ENCODE measurements at regions not wholly inside any gene's neighbourhood (a gene's known extent, or its start where the extent isn't known, plus 50 kb on each side); places are given as distances from the start of the nearest gene placed in this dataset.

- Histone ChIP-seq H3K27ac (no peak overlapping the region), H3K4me3 (replicated peaks in 1 of 3) (no peak overlapping the region), H3K4me1 (no peaks in the 10 kb centered on the region), H3K36me3 (no peaks in the 10 kb centered on the region), H3K27me3 (no peaks in the 10 kb centered on the region), H3K9me3 (no peaks in the 10 kb centered on the region)
- TF ChIP-seq, protein P1, sequence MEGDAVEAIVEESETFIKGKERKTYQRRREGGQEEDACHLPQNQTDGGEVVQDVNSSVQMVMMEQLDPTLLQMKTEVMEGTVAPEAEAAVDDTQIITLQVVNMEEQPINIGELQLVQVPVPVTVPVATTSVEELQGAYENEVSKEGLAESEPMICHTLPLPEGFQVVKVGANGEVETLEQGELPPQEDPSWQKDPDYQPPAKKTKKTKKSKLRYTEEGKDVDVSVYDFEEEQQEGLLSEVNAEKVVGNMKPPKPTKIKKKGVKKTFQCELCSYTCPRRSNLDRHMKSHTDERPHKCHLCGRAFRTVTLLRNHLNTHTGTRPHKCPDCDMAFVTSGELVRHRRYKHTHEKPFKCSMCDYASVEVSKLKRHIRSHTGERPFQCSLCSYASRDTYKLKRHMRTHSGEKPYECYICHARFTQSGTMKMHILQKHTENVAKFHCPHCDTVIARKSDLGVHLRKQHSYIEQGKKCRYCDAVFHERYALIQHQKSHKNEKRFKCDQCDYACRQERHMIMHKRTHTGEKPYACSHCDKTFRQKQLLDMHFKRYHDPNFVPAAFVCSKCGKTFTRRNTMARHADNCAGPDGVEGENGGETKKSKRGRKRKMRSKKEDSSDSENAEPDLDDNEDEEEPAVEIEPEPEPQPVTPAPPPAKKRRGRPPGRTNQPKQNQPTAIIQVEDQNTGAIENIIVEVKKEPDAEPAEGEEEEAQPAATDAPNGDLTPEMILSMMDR (IDR thresholded peaks at IDR 0.05), result no peak
- no peak for TF ChIP-seq POLR2A (IDR thresholded peaks at IDR 0.05)
- intact Hi-C loops (cut with DNase I), result no loop called here
- WGBS, 2 donors, result 80 to 87% methylated on average over 3 of the region's 3 CpGs
- no peak for DNase-seq
These were observed 383.2 kb upstream of the ADAMTS9 start for GRCh38 chr3:65070968-65071367.

DNA sequence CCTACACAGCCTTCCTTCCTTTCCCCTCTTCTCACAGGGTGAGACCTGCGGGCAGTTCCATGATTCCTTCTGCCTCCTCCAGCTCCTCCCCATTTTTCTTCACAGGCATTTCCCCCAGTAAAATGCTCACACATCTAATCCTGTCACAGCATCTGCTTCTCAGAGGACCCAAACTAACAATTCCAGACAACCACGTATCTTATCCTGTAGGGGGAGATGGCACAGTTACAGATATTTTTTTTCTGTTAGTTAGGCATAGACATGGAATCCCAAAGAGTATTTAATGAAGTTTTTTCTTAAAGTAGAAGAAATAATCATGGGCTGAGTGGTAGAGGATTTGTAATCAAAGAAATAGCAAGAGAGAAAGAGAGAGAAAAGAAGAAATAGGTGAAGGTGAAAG lies 373.1 kb upstream of the ADAMTS9 start:
- H3K4me1 ChIP-seq, result no peaks in the 10 kb centered on the region
- TF ChIP-seq, protein P1 (IDR thresholded peaks at IDR 0.05), result no peak
- no peak for TF ChIP-seq POLR2A (IDR thresholded peaks at IDR 0.05)
- no peak for DNase-seq
- 84 to 89% methylated on average over 2 of the region's 2 CpGs for WGBS, 2 donors
- no peaks in the 10 kb centered on the region for H3K27me3 ChIP-seq
- intact Hi-C loops (cut with DNase I), result no loop called here
- no peaks in the 10 kb centered on the region for H3K36me3 ChIP-seq
- H3K4me3 ChIP-seq (replicated peaks in 1 of 3), result no peak overlapping the region
- no peak overlapping the region for H3K27ac ChIP-seq
- no peaks in the 10 kb centered on the region for H3K9me3 ChIP-seq

GRCh38 chr3:65052101-65052500 lies 364.3 kb upstream of the ADAMTS9 start:
- intact Hi-C loops (cut with DNase I), result no loop called here
- TF ChIP-seq POLR2A (IDR thresholded peaks at IDR 0.05), result no peak
- TF ChIP-seq, protein P1 (IDR thresholded peaks at IDR 0.05), result no peak
- Histone ChIP-seq H3K9me3 (no peaks in the 10 kb centered on the region), H3K27ac (no peak overlapping the region), H3K4me3 (replicated peaks in 1 of 3) (no peak overlapping the region), H3K27me3 (no peaks in the 10 kb centered on the region), H3K36me3 (no peaks in the 10 kb centered on the region), H3K4me1 (no peaks in the 10 kb centered on the region)
- DNase-seq, result no peak
- WGBS, 2 donors, result 78 to 81% methylated on average over 1 of the region's 1 CpG

GRCh38 chr3:65048151-65048550 lies 360.4 kb upstream of the ADAMTS9 start:
- Histone ChIP-seq H3K4me1 (no peaks in the 10 kb centered on the region), H3K27ac (no peak overlapping the region), H3K27me3 (no peaks in the 10 kb centered on the region), H3K4me3 (replicated peaks in 1 of 3) (no peak overlapping the region), H3K36me3 (no peaks in the 10 kb centered on the region), H3K9me3 (no peaks in the 10 kb centered on the region)
- intact Hi-C loops (cut with DNase I), result no loop called here
- 92 to 97% methylated on average over 1 of the region's 1 CpG for WGBS, 2 donors
- no peak for DNase-seq
- TF ChIP-seq POLR2A (IDR thresholded peaks at IDR 0.05), result no peak
- TF ChIP-seq, protein P1 (IDR thresholded peaks at IDR 0.05), result no peak

- H3K27ac ChIP-seq, result no peak overlapping the region
- intact Hi-C loops (cut with DNase I), result no loop called here
These were observed 357.3 kb upstream of the ADAMTS9 start for GRCh38 chr3:65045138-65045537.

More at GRCh38 chr3:65045138-65045537, 357.3 kb upstream of the ADAMTS9 start:
- Histone ChIP-seq H3K4me3 (replicated peaks in 1 of 3) (no peak overlapping the region), H3K9me3 (no peaks in the 10 kb centered on the region), H3K4me1 (no peaks in the 10 kb centered on the region), H3K36me3 (no peaks in the 10 kb centered on the region), H3K27me3 (no peaks in the 10 kb centered on the region)
- TF ChIP-seq, protein P1 (IDR thresholded peaks at IDR 0.05), result no peak
- no peak for TF ChIP-seq POLR2A (IDR thresholded peaks at IDR 0.05)
- no peak for DNase-seq
- 91 to 92% methylated on average over 1 of the region's 1 CpG for WGBS, 2 donors

Data from thyroid gland (tissue), 4 donors.